HG02981 (cell line): ENCODE measurements at regions not wholly inside any gene's neighbourhood (a gene's known extent, or its start where the extent isn't known, plus 50 kb on each side); places are given as distances from the start of the nearest gene placed in this dataset.
A peak's percentile ranks its signal among the peaks of the same experiment; 100 is the strongest.
"Not testable (repeated sequence)": the region's sequence is repeated elsewhere in the genome, so short reads cannot be mapped to it uniquely, and the experiment has no call there.

Experiments
- ATAC-seq: cut with Tn5 transposase; IDR thresholded peaks from one replicate; pipeline ENCODE4 v1.9.1; 2021; ENCODE audit warnings: mild to moderate bottlenecking, moderate library complexity; ENCODE audit not compliant: unreplicated experiment

GRCh38 chr15:54850101-54850500 is 346.6 kb downstream of the RSL24D1 start:
- ATAC-seq = no peak

GRCh38 chr15:54843006-54843405 is 353.7 kb downstream of the RSL24D1 start:
- no peak for ATAC-seq

- no peak for ATAC-seq
Observed at GRCh38 chr15:54841701-54842305, 354.9 kb downstream of the RSL24D1 start.

GRCh38 chr15:54840621-54841398 is 355.9 kb downstream of the RSL24D1 start:
- no peak for ATAC-seq

- ATAC-seq = no peak
Observed at GRCh38 chr15:54839379-54839778, 357.4 kb downstream of the RSL24D1 start.

GRCh38 chr15:54836052-54836795 is 360.5 kb downstream of the RSL24D1 start:
- ATAC-seq = no peak

- ATAC-seq = no peak
Observed at GRCh38 chr15:54829821-54830220, 366.9 kb downstream of the RSL24D1 start.

- ATAC-seq = no peak
Observed at GRCh38 chr15:54820811-54821210, 375.9 kb downstream of the RSL24D1 start.

- no peak for ATAC-seq
Observed at GRCh38 chr15:54820098-54820497, 376.6 kb downstream of the RSL24D1 start.

GRCh38 chr15:54816401-54816800 is 380.3 kb downstream of the RSL24D1 start:
- ATAC-seq = no peak

- ATAC-seq = no peak
Observed at GRCh38 chr15:54815556-54815955, 381.2 kb downstream of the RSL24D1 start.

- ATAC-seq = no peak
Observed at GRCh38 chr15:54812383-54812782, 384.4 kb downstream of the RSL24D1 start.

GRCh38 chr15:54810496-54810895 is 386.2 kb downstream of the RSL24D1 start:
- ATAC-seq = no peak

GRCh38 chr15:54810031-54810430 is 386.7 kb downstream of the RSL24D1 start:
- ATAC-seq = no peak

- no peak for ATAC-seq
Observed at GRCh38 chr15:54808321-54808720, 388.4 kb downstream of the RSL24D1 start.

- no peak for ATAC-seq
Observed at GRCh38 chr15:54803987-54804386, 392.8 kb downstream of the RSL24D1 start.

- ATAC-seq = peak; percentile 63
Observed at GRCh38 chr15:54803134-54803808, 393.5 kb downstream of the RSL24D1 start.

- ATAC-seq = no peak
Observed at GRCh38 chr15:54792526-54792925, 404.2 kb downstream of the RSL24D1 start.

GRCh38 chr15:54790693-54791092 is 406.0 kb downstream of the RSL24D1 start:
- no peak for ATAC-seq

- no peak for ATAC-seq
Observed at GRCh38 chr15:54789376-54789775, 407.4 kb downstream of the RSL24D1 start.

GRCh38 chr15:54781220-54781619 is 415.5 kb downstream of the RSL24D1 start:
- not testable (repeated sequence) for ATAC-seq
